H1 (cell line): ENCODE measurements at regions not wholly inside any gene's neighbourhood (a gene's known extent, or its start where the extent isn't known, plus 50 kb on each side); places are given as distances from the start of the nearest gene placed in this dataset.

ENCODE experiments used
- CTCF ChIA-PET: fragments of 300-600 bp; sonication (Branson Sonifier 250); formaldehyde crosslinking; loops from one replicate; lab custom pipeline; 2021; ENCODE audit not compliant: partially characterized antibody; lab: Charles Lee
- POLR2A ChIA-PET: fragments of 300-600 bp; sonication (Branson Sonifier 250); formaldehyde crosslinking; loops from one replicate; lab custom pipeline; 2021; ENCODE audit warnings: inconsistent platforms; ENCODE audit not compliant: partially characterized antibody; lab: Charles Lee
- DNase-seq, 2 experiments: peaks; one replicate each; pipeline versions ENCODE4 v3.0.0 to v3.0.0-alpha.2; 2010 to 2022; ENCODE audit warnings: low spot score in 2 of 2, low read depth in 1 of 2, mixed read lengths in 1 of 2
- FAIRE-seq: peaks from 2 replicates; lab custom pipeline; 2011; peaks lifted over from hg19 to GRCh38; lab: Jason Lieb, UNC
- H2AFZ ChIP-seq: 2 replicates; pipeline ENCODE4 v1.8.1; 2012; ENCODE audit warnings: low read length, inconsistent platforms
- H2AK5ac ChIP-seq: 2 replicates; pipeline ENCODE4 v1.6.1; 2013; ENCODE audit warnings: low read depth, low read length
- H2BK120ac ChIP-seq: replicated peaks from 2 replicates; pipeline ENCODE3; 2013; ENCODE audit warnings: low read depth, low read length, inconsistent platforms
- H2BK12ac ChIP-seq: 2 replicates; pipeline ENCODE4 v1.6.1; 2013; ENCODE audit warnings: low read depth, low read length
- H2BK15ac ChIP-seq: 2 replicates; pipeline ENCODE4 v1.6.1; 2013; ENCODE audit warnings: low read length
- H2BK20ac ChIP-seq: 2 replicates; pipeline ENCODE4 v1.6.1; 2013; ENCODE audit warnings: low read length
- H2BK5ac ChIP-seq: 2 replicates; pipeline ENCODE4 v1.6.1; 2013; ENCODE audit warnings: low read depth, low read length
- H3K14ac ChIP-seq: 2 replicates; pipeline ENCODE4 v1.6.1; 2013; ENCODE audit warnings: inconsistent platforms; ENCODE audit not compliant: insufficient read length
- H3K18ac ChIP-seq: 2 replicates; pipeline ENCODE4 v1.6.1; 2013; ENCODE audit warnings: low read length; ENCODE audit errors: extremely low read depth
- H3K23ac ChIP-seq: 2 replicates; pipeline ENCODE4 v1.6.1; 2013; ENCODE audit warnings: inconsistent platforms; ENCODE audit not compliant: insufficient read length
- H3K23me2 ChIP-seq: 2 replicates; pipeline ENCODE4 v1.6.1; 2013; ENCODE audit warnings: low read depth, low read length
- H3K27ac ChIP-seq: 2 replicates; pipeline ENCODE4 v1.6.1; 2011; ENCODE audit warnings: low read depth, low read length, inconsistent platforms
- H3K27me3 ChIP-seq, 4 experiments: replicated peaks in 1 of 4; 1 replicate in 1 of 4; 2 replicates in 3 of 4; pipeline versions ENCODE4 v1.6.1 to v1.8.1; 2011 to 2013; ENCODE audit warnings: low read length in 3 of 4, mild to moderate bottlenecking in 3 of 4, inconsistent platforms in 2 of 4, mixed read lengths in 2 of 4, moderate library complexity in 1 of 4; ENCODE audit not compliant: control insufficient read depth in 3 of 4, insufficient read depth in 3 of 4; ENCODE audit errors: extremely low read depth in 1 of 4
- H3K36me3 ChIP-seq, 4 experiments: 2 replicates each; pipeline versions ENCODE4 v1.6.1 to v1.8.1; 2011 to 2013; ENCODE audit warnings: mild to moderate bottlenecking in 4 of 4, low read length in 3 of 4, moderate library complexity in 2 of 4, control low read depth in 1 of 4, inconsistent platforms in 1 of 4; ENCODE audit not compliant: insufficient read depth in 4 of 4, control insufficient read depth in 2 of 4
- H3K4ac ChIP-seq: replicated peaks from 2 replicates; pipeline ENCODE3; 2013; ENCODE audit warnings: low read length, low read depth, mixed read lengths, inconsistent platforms; ENCODE audit not compliant: insufficient read length
- H3K4me1 ChIP-seq, 4 experiments: replicated peaks in 1 of 4; 1 replicate in 1 of 4; 2 replicates in 3 of 4; pipeline versions ENCODE4 v1.6.1 to v1.8.1; 2011 to 2013; ENCODE audit warnings: low read length in 3 of 4, inconsistent platforms in 2 of 4, mixed read lengths in 1 of 4; ENCODE audit not compliant: insufficient read depth in 4 of 4, control insufficient read depth in 3 of 4
- H3K4me2 ChIP-seq, 2 experiments: 2 replicates each; pipeline versions ENCODE4 v1.6.1 to v1.8.1; 2011 to 2013; ENCODE audit warnings: low read depth in 2 of 2, low read length in 2 of 2, control low read depth in 1 of 2, inconsistent platforms in 1 of 2, mild to moderate bottlenecking in 1 of 2; ENCODE audit not compliant: insufficient read depth in 1 of 2
- H3K4me3 ChIP-seq, 4 experiments: fragments of 200-600, 300-600 bp in 1 of 4; sonication (generic), shearing (Covaris generic), sonication (Bioruptor Twin) in 1 of 4; 2 replicates each; pipeline versions ENCODE4 v1.5.1 to v1.8.1; 2011 to 2016; ENCODE audit warnings: low read length in 4 of 4, low read depth in 3 of 4, control low read depth in 2 of 4, inconsistent platforms in 2 of 4, mild to moderate bottlenecking in 2 of 4, mixed read lengths in 1 of 4, moderate library complexity in 1 of 4; ENCODE audit not compliant: insufficient read depth in 2 of 4; ENCODE audit errors: extremely low read depth in 1 of 4
- H3K56ac ChIP-seq: replicated peaks from 2 replicates; pipeline ENCODE3; 2013; ENCODE audit warnings: low read depth, mild to moderate bottlenecking, mixed read lengths, low read length, inconsistent platforms; ENCODE audit not compliant: insufficient read length
- H3K79me1 ChIP-seq: 2 replicates; pipeline ENCODE4 v1.6.1; 2013; ENCODE audit warnings: low read depth, low read length, control low read depth
- H3K79me2 ChIP-seq, 2 experiments: 2 replicates each; pipeline versions ENCODE4 v1.6.1 to v1.8.1; 2012 to 2013; ENCODE audit warnings: low read length in 2 of 2, mild to moderate bottlenecking in 2 of 2, inconsistent platforms in 1 of 2; ENCODE audit not compliant: insufficient read depth in 2 of 2, control insufficient read depth in 1 of 2
- H3K9ac ChIP-seq, 4 experiments: replicated peaks in 1 of 4; 1 replicate in 1 of 4; 2 replicates in 3 of 4; pipeline versions ENCODE4 v1.6.1 to v1.8.1; 2011 to 2013; ENCODE audit warnings: low read depth in 3 of 4, low read length in 3 of 4, control low read depth in 2 of 4, mild to moderate bottlenecking in 2 of 4, moderate library complexity in 2 of 4, inconsistent platforms in 1 of 4; ENCODE audit errors: extremely low read depth in 1 of 4
- H3K9me3 ChIP-seq, 2 experiments: 2 replicates each; pipeline versions ENCODE4 v1.6.1 to v1.8.1; 2012 to 2013; ENCODE audit warnings: mild to moderate bottlenecking in 2 of 2, moderate library complexity in 2 of 2, control low read depth in 1 of 2, inconsistent platforms in 1 of 2, low read depth in 1 of 2, low read length in 1 of 2, mixed read lengths in 1 of 2; ENCODE audit not compliant: insufficient read depth in 2 of 2
- H4K20me1 ChIP-seq, 2 experiments: replicated peaks in 1 of 2; 2 replicates each; pipeline versions ENCODE3 to v1.8.1; 2011 to 2013; ENCODE audit warnings: inconsistent platforms in 2 of 2, low read length in 2 of 2, mild to moderate bottlenecking in 1 of 2; ENCODE audit not compliant: insufficient read depth in 2 of 2, control insufficient read depth in 1 of 2
- H4K5ac ChIP-seq: 2 replicates; pipeline ENCODE4 v1.6.1; 2013; ENCODE audit warnings: low read length, low read depth, mixed read lengths, inconsistent platforms; ENCODE audit not compliant: insufficient read length
- H4K8ac ChIP-seq: 2 replicates; pipeline ENCODE4 v1.8.0; 2013; ENCODE audit warnings: mild to moderate bottlenecking, moderate library complexity, low read length, inconsistent platforms; ENCODE audit not compliant: insufficient read depth; ENCODE audit errors: extremely low read depth
- H4K91ac ChIP-seq: replicated peaks from 2 replicates; pipeline ENCODE3; 2013; ENCODE audit warnings: low read length, mixed read lengths, inconsistent platforms; ENCODE audit not compliant: insufficient read length
- RAD21 ChIP-seq, 2 experiments: IDR thresholded peaks in 1 of 2; conservative IDR thresholded peaks in 1 of 2; 2 replicates each; pipeline ENCODE4 v1.6.1; 2011; ENCODE audit warnings: low read depth in 2 of 2, low read length in 2 of 2, improper control_type of control experiment in 1 of 2, inconsistent platforms in 1 of 2, mild to moderate bottlenecking in 1 of 2, moderate library complexity in 1 of 2
- SIN3A ChIP-seq, 2 experiments: IDR thresholded peaks in 1 of 2; conservative IDR thresholded peaks in 1 of 2; 2 replicates each; pipeline ENCODE4 v1.6.1; 2011 to 2012; ENCODE audit warnings: low read length in 2 of 2, improper control_type of control experiment in 1 of 2, low read depth in 1 of 2, mild to moderate bottlenecking in 1 of 2
- SP1 ChIP-seq: IDR thresholded peaks from 2 replicates; pipeline ENCODE4 v1.6.1; 2011; ENCODE audit warnings: low read depth, low read length
- TEAD4 ChIP-seq: IDR thresholded peaks from 2 replicates; pipeline ENCODE4 v1.6.1; 2012; ENCODE audit warnings: low read depth, low read length, inconsistent platforms, mixed read lengths
- WGBS, 2 experiments: shearing (Covaris generic) in 1 of 2; methylation state at CpG; one replicate each; pipeline versions ENCODE4 v1.1.6 to v1.1.7; 2013 to 2015; ENCODE audit warnings: low lambda C conversion rate in 2 of 2, mixed read lengths in 2 of 2, inconsistent platforms in 1 of 2, low coverage in 1 of 2, missing lambda C conversion rate in 1 of 2; ENCODE audit not compliant: insufficient replicate concordance in 2 of 2, insufficient coverage in 1 of 2, insufficient read length in 1 of 2; ENCODE audit errors: extremely low coverage in 1 of 2, missing lambda C conversion rate in 1 of 2; 5-methylcytosine and 5-hydroxymethylcytosine counted together
- TF ChIP-seq, protein P1 (sequence below), 3 experiments: IDR thresholded peaks; 1 replicate in 2 of 3; 2 replicates in 1 of 3; pipeline versions ENCODE4 v1.5.1 to v1.6.1; 2011; ENCODE audit warnings: low read length in 3 of 3, mild to moderate bottlenecking in 3 of 3, inconsistent platforms in 2 of 3, low read depth in 1 of 3, moderate library complexity in 1 of 3; ENCODE audit not compliant: insufficient read depth in 1 of 3; ENCODE audit errors: control extremely low read depth in 1 of 3
- TF ChIP-seq, protein P2 (sequence below): IDR thresholded peaks from 2 replicates; pipeline ENCODE4 v1.6.1; 2011; ENCODE audit warnings: low read depth, mild to moderate bottlenecking, low read length; ENCODE audit not compliant: insufficient read depth
- TF ChIP-seq, protein P3 (sequence below): IDR thresholded peaks from 2 replicates; pipeline ENCODE4 v1.6.1; 2012; ENCODE audit warnings: low read length, inconsistent platforms

DNA sequence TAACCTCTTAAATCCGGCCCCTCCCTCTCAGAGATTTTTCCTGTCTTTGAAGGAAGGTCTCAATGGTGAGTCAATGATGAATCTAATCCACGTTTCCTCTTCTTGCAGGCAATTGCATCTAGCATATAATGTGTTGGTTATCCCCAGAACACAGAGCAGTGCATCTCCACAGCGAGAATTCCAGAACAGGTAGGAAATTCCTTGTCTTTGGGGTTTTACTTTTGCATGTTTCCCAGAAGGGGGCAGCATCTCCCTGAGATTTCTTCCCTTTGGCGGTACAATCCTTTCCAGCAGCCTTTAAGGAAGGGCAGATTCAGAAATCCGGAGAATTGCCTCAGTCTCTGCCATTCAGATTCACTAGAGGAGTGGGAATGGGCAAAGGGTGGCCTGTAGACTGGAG lies 128.0 kb downstream of the KCNA5 start:
- POLR2A ChIA-PET, result interaction anchor here (1.6 kb wide), 1 partner anchor 104 kb away, joined by 3 read pairs; no protein-coding TSS in a partner anchor
- H2BK120ac ChIP-seq, result no peak overlapping the region
- FAIRE-seq, result peak; percentile 97

More for the DNA sequence above, 128.0 kb downstream of the KCNA5 start:
- H3K9ac ChIP-seq, result no peak overlapping the region
- H3K79me2 ChIP-seq, result no peaks in the 10 kb centered on the region
- H3K23me2 ChIP-seq, result no peaks in the 10 kb centered on the region
- no peaks in the 10 kb centered on the region for H4K20me1 ChIP-seq
- DNase-seq, result peak; percentile 23 to 61
- no peak overlapping the region for H2AFZ ChIP-seq
- H3K4me3 ChIP-seq, result no peak overlapping the region
- no peak overlapping the region for H2AK5ac ChIP-seq
- H3K4ac ChIP-seq, result no peak overlapping the region
- H2BK20ac ChIP-seq, result no peak overlapping the region
- no peak overlapping the region for H3K56ac ChIP-seq
- 32% methylated on average over 5 of the region's 5 CpGs; no CpG with 5 or more reads in 1 of the 2 experiments for WGBS, 2 experiments
- no peak overlapping the region for H2BK12ac ChIP-seq
- H3K4me2 ChIP-seq, result no peak overlapping the region
- no peak overlapping the region for H3K27ac ChIP-seq
- H3K18ac ChIP-seq, result no peak overlapping the region
- no peaks in the 10 kb centered on the region for H3K79me1 ChIP-seq
- no peak overlapping the region for H4K5ac ChIP-seq
- TF ChIP-seq, protein P1, sequence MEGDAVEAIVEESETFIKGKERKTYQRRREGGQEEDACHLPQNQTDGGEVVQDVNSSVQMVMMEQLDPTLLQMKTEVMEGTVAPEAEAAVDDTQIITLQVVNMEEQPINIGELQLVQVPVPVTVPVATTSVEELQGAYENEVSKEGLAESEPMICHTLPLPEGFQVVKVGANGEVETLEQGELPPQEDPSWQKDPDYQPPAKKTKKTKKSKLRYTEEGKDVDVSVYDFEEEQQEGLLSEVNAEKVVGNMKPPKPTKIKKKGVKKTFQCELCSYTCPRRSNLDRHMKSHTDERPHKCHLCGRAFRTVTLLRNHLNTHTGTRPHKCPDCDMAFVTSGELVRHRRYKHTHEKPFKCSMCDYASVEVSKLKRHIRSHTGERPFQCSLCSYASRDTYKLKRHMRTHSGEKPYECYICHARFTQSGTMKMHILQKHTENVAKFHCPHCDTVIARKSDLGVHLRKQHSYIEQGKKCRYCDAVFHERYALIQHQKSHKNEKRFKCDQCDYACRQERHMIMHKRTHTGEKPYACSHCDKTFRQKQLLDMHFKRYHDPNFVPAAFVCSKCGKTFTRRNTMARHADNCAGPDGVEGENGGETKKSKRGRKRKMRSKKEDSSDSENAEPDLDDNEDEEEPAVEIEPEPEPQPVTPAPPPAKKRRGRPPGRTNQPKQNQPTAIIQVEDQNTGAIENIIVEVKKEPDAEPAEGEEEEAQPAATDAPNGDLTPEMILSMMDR (IDR thresholded peaks at IDR 0.05; ENCODE audit: control extremely low read depth in 1 of 3, insufficient read depth in 1 of 3, low read depth in 1 of 3, low read length in 3 of 3), result peak in 2 of 3 experiments; percentile 74 to 83; a peak in 3 of 4 replicates
- no peak for TF ChIP-seq SIN3A (conservative IDR thresholded peaks at IDR 0.05 in 1 of 2, IDR thresholded peaks at IDR 0.05 in 1 of 2; ENCODE audit: low read depth in 1 of 2, low read length in 2 of 2)
- TF ChIP-seq TEAD4, result peak; percentile 53; the same call in 1 of the 2 replicates
- TF ChIP-seq, protein P2, sequence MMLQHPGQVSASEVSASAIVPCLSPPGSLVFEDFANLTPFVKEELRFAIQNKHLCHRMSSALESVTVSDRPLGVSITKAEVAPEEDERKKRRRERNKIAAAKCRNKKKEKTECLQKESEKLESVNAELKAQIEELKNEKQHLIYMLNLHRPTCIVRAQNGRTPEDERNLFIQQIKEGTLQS, result no peak
- TF ChIP-seq, protein P3, sequence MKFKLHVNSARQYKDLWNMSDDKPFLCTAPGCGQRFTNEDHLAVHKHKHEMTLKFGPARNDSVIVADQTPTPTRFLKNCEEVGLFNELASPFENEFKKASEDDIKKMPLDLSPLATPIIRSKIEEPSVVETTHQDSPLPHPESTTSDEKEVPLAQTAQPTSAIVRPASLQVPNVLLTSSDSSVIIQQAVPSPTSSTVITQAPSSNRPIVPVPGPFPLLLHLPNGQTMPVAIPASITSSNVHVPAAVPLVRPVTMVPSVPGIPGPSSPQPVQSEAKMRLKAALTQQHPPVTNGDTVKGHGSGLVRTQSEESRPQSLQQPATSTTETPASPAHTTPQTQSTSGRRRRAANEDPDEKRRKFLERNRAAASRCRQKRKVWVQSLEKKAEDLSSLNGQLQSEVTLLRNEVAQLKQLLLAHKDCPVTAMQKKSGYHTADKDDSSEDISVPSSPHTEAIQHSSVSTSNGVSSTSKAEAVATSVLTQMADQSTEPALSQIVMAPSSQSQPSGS, result no peak
- peak; percentile 86 to 91 for TF ChIP-seq RAD21 (IDR thresholded peaks at IDR 0.05 in 1 of 2, conservative IDR thresholded peaks at IDR 0.05 in 1 of 2; ENCODE audit: low read depth in 2 of 2, low read length in 2 of 2)
- no peak for TF ChIP-seq SP1
- CTCF ChIA-PET, result interaction anchor here (0.7 to 6.3 kb wide), 30 partner anchors 11 to 622 kb away, joined by 3 to 33 read pairs (median 4); partner anchors contain the start of gene NTF3
- H4K8ac ChIP-seq, result no peak overlapping the region
- H2BK5ac ChIP-seq, result no peak overlapping the region
- no peak overlapping the region for H3K23ac ChIP-seq
- no peak overlapping the region for H2BK15ac ChIP-seq
- H3K27me3 ChIP-seq, result 0 out of 7 replicates have a peak, but pooled peaks cover 0 to 2% (median 0%) of the 10 kb centered on the region in 4 experiments
- no peak overlapping the region for H4K91ac ChIP-seq
- H3K4me1 ChIP-seq, result peaks cover 0 to 4% (median 0%) of the 10 kb centered on the region in 4 experiments; a peak in 3 of 7 replicates
- no peak overlapping the region for H3K14ac ChIP-seq
- H3K9me3 ChIP-seq, result no peaks in the 10 kb centered on the region
- H3K36me3 ChIP-seq, result peaks cover 0 to 8% (median 0%) of the 10 kb centered on the region in 4 experiments; a peak in 1 of 8 replicates
